Cardiac fibroblast (primary cell): ENCODE measurements at regions not wholly inside any gene's neighbourhood (a gene's known extent, or its start where the extent isn't known, plus 50 kb on each side); places are given as distances from the start of the nearest gene placed in this dataset.

ENCODE experiments used
- DNase-seq, 2 donors: peaks; one replicate each; pipeline versions ENCODE4 v3.0.0 to v3.0.0-alpha.2; 2010; ENCODE audit warnings: low read depth in 2 of 2
- H3K4me3 ChIP-seq, 2 donors: replicated peaks in 1 of 2; 1 replicate in 1 of 2; 2 replicates in 1 of 2; pipeline ENCODE4 v1.5.1; 2011; ENCODE audit warnings: low read depth in 2 of 2, low read length in 2 of 2, mild to moderate bottlenecking in 2 of 2, moderate library complexity in 1 of 2
- CTCF ChIP-seq: IDR thresholded peaks from one replicate; pipeline ENCODE4 v1.5.1; 2011; ENCODE audit warnings: low read depth, mild to moderate bottlenecking, low read length, inconsistent platforms

- TF ChIP-seq CTCF = no peak
- no peak for DNase-seq
Observed at GRCh38 chr14:28536889-28537288, 229.7 kb upstream of the FOXG1 start.

GRCh38 chr14:28542040-28542439, 224.5 kb upstream of the FOXG1 start:
- no peak for TF ChIP-seq CTCF

More at GRCh38 chr14:28536889-28537288, 229.7 kb upstream of the FOXG1 start:
- H3K4me3 ChIP-seq = no peak overlapping the region

GRCh38 chr14:28565345-28565744, 201.2 kb upstream of the FOXG1 start:
- no peak for TF ChIP-seq CTCF
- no peak overlapping the region for H3K4me3 ChIP-seq
- DNase-seq = no peak

More at GRCh38 chr14:28542040-28542439, 224.5 kb upstream of the FOXG1 start:
- DNase-seq = peak; percentile 48 to 74
- no peak overlapping the region for H3K4me3 ChIP-seq

- no peak for DNase-seq
- H3K4me3 ChIP-seq = no peak overlapping the region
- TF ChIP-seq CTCF = no peak
Observed at GRCh38 chr14:28570391-28570790, 196.2 kb upstream of the FOXG1 start.

- no peak for TF ChIP-seq CTCF
- peak in 1 of 2 donors; percentile 33 for DNase-seq
- no peak overlapping the region for H3K4me3 ChIP-seq
Observed at GRCh38 chr14:28571636-28572035, 195.0 kb upstream of the FOXG1 start.

GRCh38 chr14:28576523-28576922, 190.1 kb upstream of the FOXG1 start:
- H3K4me3 ChIP-seq = no peak overlapping the region
- no peak for DNase-seq
- no peak for TF ChIP-seq CTCF

GRCh38 chr14:28577187-28577586, 189.4 kb upstream of the FOXG1 start:
- peak; percentile 22 to 46 for DNase-seq
- no peak for TF ChIP-seq CTCF
- H3K4me3 ChIP-seq = no peak overlapping the region
